GM12873 (cell line): ENCODE measurements at regions not wholly inside any gene's neighbourhood (a gene's known extent, or its start where the extent isn't known, plus 50 kb on each side); places are given as distances from the start of the nearest gene placed in this dataset.

Source experiments
- TF ChIP-seq, protein P1 (sequence below): IDR thresholded peaks from 2 replicates; pipeline ENCODE4 v1.5.1; 2012; ENCODE audit warnings: low read depth, mild to moderate bottlenecking, moderate library complexity, low read length, control low read depth; ENCODE audit not compliant: insufficient read depth; ENCODE audit errors: missing control alignments

DNA sequence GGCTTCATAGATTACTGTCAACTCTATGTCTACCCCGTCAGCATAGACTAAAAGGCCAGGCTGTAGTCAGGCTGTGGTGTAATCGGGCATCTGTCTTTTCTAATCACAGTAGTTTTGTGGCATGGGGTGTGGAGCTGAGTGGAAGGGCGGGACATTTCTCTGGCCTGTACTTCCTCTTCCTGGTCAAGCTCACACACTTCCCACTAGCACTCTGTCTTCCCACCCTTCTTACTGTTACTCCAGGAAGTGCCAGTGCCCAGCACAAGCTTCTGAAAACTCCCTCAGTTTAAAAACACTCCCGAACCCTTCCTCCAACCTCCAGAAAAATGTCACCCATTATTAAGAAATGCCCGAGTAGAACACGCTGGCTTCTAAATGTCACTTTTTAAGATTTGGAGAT is 229.8 kb downstream of the KLF5 start:
- TF ChIP-seq, protein P1, sequence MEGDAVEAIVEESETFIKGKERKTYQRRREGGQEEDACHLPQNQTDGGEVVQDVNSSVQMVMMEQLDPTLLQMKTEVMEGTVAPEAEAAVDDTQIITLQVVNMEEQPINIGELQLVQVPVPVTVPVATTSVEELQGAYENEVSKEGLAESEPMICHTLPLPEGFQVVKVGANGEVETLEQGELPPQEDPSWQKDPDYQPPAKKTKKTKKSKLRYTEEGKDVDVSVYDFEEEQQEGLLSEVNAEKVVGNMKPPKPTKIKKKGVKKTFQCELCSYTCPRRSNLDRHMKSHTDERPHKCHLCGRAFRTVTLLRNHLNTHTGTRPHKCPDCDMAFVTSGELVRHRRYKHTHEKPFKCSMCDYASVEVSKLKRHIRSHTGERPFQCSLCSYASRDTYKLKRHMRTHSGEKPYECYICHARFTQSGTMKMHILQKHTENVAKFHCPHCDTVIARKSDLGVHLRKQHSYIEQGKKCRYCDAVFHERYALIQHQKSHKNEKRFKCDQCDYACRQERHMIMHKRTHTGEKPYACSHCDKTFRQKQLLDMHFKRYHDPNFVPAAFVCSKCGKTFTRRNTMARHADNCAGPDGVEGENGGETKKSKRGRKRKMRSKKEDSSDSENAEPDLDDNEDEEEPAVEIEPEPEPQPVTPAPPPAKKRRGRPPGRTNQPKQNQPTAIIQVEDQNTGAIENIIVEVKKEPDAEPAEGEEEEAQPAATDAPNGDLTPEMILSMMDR: no peak

DNA sequence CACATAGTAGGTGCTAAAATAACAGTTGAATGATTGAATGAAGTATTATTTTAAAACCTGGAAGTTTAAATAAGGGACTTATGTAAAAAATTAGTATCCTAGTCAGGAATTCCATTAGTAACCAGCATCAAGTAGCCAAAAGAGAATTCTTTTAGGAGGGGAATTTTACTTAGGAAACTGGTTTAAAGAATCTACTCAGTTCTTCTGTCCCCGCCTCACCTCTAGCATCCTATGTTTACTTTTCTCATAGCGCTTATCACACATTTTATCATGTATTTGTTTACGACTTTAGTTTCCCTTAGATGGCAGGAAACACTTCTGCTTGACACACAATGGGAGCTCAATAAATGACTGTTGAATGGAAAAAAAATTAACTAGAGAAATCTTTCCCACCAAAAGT is 229.0 kb downstream of the KLF5 start:
- TF ChIP-seq, protein P1: no peak

DNA sequence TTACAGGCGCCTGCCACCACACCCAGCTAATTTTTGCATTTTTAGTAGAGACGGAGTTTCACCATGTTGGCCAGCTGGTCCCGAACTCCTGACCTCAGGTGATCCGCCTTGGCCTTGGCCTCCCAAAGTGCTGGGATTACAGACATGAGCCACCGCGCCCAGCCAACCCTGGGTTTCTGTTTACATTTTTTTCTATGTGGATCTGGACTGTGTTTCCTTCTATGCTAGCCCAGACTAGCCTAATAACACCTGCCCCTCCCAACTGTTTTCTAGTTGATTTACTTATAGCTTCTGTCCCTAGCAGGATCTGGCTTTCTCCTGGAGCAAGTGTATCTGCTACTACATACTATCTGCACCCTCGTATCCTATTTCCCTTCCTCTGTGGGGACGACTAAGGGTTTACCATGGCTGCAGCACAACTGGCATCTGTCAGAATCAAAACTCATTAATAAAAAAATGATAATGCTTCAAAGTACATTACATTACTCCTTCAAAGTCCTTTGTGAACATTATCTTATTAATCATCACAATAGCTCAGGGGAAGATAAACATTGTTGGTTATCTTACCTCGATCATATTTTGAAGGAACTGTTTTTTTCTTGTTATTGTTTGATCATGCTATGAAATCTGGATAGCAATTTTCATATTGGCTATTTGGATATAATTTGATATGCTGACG is 228.3 kb downstream of the KLF5 start:
- TF ChIP-seq, protein P1: no peak

DNA sequence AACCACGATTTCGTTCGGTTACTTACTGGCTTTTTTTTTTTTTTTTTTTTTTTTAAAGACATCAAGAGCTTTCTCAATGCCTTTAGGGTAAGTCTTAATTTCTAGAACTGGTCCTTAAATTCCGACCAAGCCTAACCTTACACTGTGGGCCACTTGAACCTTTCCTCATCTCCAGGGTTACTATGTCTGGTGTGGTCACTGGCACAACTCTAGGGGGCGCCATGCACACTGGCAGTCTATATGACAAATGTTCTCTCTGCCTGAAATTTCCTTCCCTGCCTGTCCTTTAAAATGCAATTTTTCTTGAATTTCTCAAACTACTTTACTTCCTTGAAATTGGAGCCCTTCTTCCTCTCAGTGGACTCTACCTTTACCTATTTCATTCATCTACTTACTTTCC is 227.4 kb downstream of the KLF5 start:
- TF ChIP-seq, protein P1: peak; percentile 9

DNA sequence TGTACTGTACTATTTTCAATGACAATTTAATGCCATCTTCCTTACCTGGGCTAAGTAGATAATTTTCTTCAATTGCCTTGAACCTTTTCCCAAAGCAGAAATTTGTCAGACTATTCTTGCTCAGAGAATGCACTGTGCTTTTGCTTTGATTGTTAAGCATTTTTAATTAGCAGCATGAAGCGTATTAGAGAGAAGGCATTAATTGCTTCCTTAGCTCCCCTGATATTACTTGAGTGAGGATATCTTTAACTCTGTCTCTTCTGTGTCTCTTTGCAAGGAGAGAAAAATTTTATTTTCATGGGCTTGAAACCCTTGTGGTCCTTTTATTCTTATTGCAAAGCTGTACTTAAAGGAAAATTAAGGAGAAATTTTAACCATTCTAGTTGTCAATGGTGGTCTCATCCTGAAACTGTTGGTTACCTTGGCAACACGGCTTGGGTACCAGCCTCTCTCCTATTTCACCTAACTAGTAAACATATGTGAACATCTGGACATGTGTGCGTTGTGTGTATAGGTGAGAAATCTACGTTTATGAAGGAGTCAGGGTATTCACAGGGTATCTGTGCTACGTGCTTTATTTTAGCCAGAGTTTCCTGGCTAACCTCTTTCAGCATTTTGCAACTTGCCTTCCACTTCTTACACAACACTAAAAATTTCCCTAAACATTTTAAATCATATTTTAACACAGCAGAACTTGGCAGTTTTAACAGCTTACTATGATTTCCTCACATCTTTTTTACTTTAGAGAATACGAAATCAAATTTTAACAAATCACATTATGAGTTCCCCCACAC is 225.5 kb downstream of the KLF5 start:
- TF ChIP-seq, protein P1: no peak

DNA sequence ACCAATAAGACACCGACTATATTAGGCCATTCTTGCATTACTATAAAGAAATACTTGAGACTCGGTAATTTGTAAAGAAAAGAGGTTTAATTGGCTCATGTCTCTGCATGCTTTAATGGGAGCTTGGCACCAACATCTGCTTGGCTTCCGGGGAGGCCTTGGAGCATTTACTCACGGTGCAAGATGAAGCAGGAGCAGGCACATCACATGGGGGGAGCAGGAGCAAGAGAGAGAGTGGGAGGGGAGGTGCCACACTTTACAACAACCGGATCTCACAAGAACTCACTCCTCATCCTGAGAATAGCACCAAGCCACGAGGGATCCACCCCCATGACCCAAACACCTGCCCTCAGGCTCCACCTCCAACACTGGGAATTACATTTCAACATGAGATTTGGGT is 224.8 kb downstream of the KLF5 start:
- TF ChIP-seq, protein P1: no peak

DNA sequence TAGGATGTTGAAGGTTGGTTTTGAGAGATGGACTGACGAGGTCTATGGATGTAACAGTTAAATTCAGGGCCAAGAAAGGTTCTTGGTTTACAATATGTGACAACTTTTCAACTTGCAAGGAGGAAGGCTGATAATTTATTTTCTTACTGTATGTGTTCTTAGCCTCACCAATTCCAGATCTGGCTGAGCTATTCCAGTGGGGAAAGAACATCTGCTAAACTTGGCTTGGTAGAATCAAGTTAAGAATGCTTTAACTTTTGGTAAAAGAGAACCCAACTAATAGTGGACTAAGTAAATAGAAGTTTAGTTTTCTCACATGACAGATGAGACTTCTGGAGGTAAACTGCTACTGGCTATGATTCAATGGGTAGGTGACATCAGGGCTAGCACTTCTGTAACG is 222.9 kb downstream of the KLF5 start:
- TF ChIP-seq, protein P1: no peak
